GM12878 (cell line): ENCODE measurements at regions not wholly inside any gene's neighbourhood (a gene's known extent, or its start where the extent isn't known, plus 50 kb on each side); places are given as distances from the start of the nearest gene placed in this dataset.

Experiments
- ATF2 ChIP-seq: IDR thresholded peaks from 2 replicates; pipeline ENCODE4 v1.6.1; 2012; ENCODE audit warnings: low read length, inconsistent platforms
- ATF3 ChIP-seq: IDR thresholded peaks from 2 replicates; pipeline ENCODE4 v1.6.1; 2011; ENCODE audit warnings: low read depth, mild to moderate bottlenecking, low read length, moderate library complexity, borderline replicate concordance; ENCODE audit errors: extremely low read depth
- BCLAF1 ChIP-seq: fragments of 450-650 bp; IDR thresholded peaks from 2 replicates; pipeline ENCODE4 v1.6.1; 2017; ENCODE audit warnings: antibody characterized with exemption, mild to moderate bottlenecking, moderate library complexity
- ETV6 ChIP-seq, 2 experiments: fragments of 450-650 bp in 1 of 2; IDR thresholded peaks in 1 of 2; conservative IDR thresholded peaks in 1 of 2; 2 replicates each; pipeline ENCODE4 v1.6.1; 2014; ENCODE audit warnings: antibody characterized with exemption in 1 of 2, borderline replicate concordance in 1 of 2, low read depth in 1 of 2, mild to moderate bottlenecking in 1 of 2, moderate library complexity in 1 of 2
- MYC ChIP-seq: IDR thresholded peaks from 2 replicates; pipeline ENCODE4 v1.6.1; 2011; ENCODE audit warnings: mild to moderate bottlenecking, low read length, moderate library complexity, inconsistent platforms; ENCODE audit not compliant: insufficient read depth, insufficient replicate concordance, insufficient read length, severe bottlenecking
- NFIC ChIP-seq: IDR thresholded peaks from 2 replicates; pipeline ENCODE4 v1.6.1; 2012; ENCODE audit warnings: low read depth, mild to moderate bottlenecking, inconsistent platforms, low read length, moderate library complexity
- NR2F1 ChIP-seq: fragments of 450-650 bp; conservative IDR thresholded peaks from 2 replicates; pipeline ENCODE4 v1.6.1; 2017; ENCODE audit warnings: mild to moderate bottlenecking
- RELB ChIP-seq: fragments of 450-650 bp; IDR thresholded peaks from 2 replicates; pipeline ENCODE4 v1.6.1; 2017; ENCODE audit warnings: low read depth, mild to moderate bottlenecking, moderate library complexity
- SMARCA5 ChIP-seq: fragments of 450-650 bp; IDR thresholded peaks from 2 replicates; pipeline ENCODE4 v1.6.1; 2017; ENCODE audit warnings: mild to moderate bottlenecking
- STAT1 ChIP-seq: fragments of 450-650 bp; conservative IDR thresholded peaks from 2 replicates; pipeline ENCODE4 v1.6.1; 2014; ENCODE audit warnings: antibody characterized with exemption, mild to moderate bottlenecking
- ZBTB4 ChIP-seq: fragments of 450-650 bp; formaldehyde crosslinking; IDR thresholded peaks from 2 replicates; pipeline ENCODE4 v1.4.0; 2022; ENCODE audit warnings: mild to moderate bottlenecking, moderate library complexity
- ZBTB40 ChIP-seq: fragments of 450-650 bp; IDR thresholded peaks from 2 replicates; pipeline ENCODE4 v1.6.1; 2016; ENCODE audit warnings: mild to moderate bottlenecking, moderate library complexity, borderline replicate concordance
- ZZZ3 ChIP-seq: IDR thresholded peaks from 2 replicates; pipeline ENCODE4 v1.6.1; 2011; ENCODE audit warnings: low read depth; ENCODE audit not compliant: control insufficient read depth, insufficient read length

- TF ChIP-seq ZBTB40 (no peak), ATF2 (no peak), ETV6 (conservative IDR thresholded peaks at IDR 0.05 in 1 of 2, IDR thresholded peaks at IDR 0.05 in 1 of 2; ENCODE audit: borderline replicate concordance in 1 of 2, low read depth in 1 of 2) (no peak), ZBTB4 (CRISPR knock-in tag) (no peak), MYC (no peak), BCLAF1 (no peak), NFIC (no peak), SMARCA5 (no peak), STAT1 (no peak), ATF3 (no peak), RELB (no peak), NR2F1 (no peak), ZZZ3 (no peak)
Measured at GRCh38 chr6:12484519-12484918, 194.4 kb downstream of the EDN1 start (continued).
